ENCODE measurements at regions not wholly inside any gene's neighbourhood (a gene's known extent, or its start where the extent isn't known, plus 50 kb on each side); places are given as distances from the start of the nearest gene placed in this dataset.
"Not testable (repeated sequence)": the region's sequence is repeated elsewhere in the genome, so short reads cannot be mapped to it uniquely, and the experiment has no call there.

- H3K4me3 Mint-ChIP-seq: no peak overlapping the region
- CTCF ChIA-PET: no interaction called here
- no peaks in the 10 kb centered on the region for H3K9me3 Mint-ChIP-seq
- no peaks in the 10 kb centered on the region for H3K27me3 Mint-ChIP-seq
- no peaks in the 10 kb centered on the region for H3K36me3 Mint-ChIP-seq
- H3K27ac Mint-ChIP-seq: no peak overlapping the region
- H3K4me1 Mint-ChIP-seq: no peaks in the 10 kb centered on the region
- DNase-seq: no peak
Measured at GRCh38 chr4:36587909-36588472, 306.6 kb downstream of the DTHD1 start.

GRCh38 chr4:36590343-36590742, 308.9 kb downstream of the DTHD1 start:
- H3K4me1 Mint-ChIP-seq: no peaks in the 10 kb centered on the region
- H3K4me3 Mint-ChIP-seq: no peak overlapping the region
- H3K9me3 Mint-ChIP-seq: no peaks in the 10 kb centered on the region
- no peak for DNase-seq
- H3K27me3 Mint-ChIP-seq: no peaks in the 10 kb centered on the region
- H3K36me3 Mint-ChIP-seq: no peaks in the 10 kb centered on the region
- CTCF ChIA-PET: no interaction called here
- H3K27ac Mint-ChIP-seq: no peak overlapping the region

- CTCF ChIA-PET: no interaction called here
- H3K4me1 Mint-ChIP-seq: no peaks in the 10 kb centered on the region
- no peak overlapping the region for H3K27ac Mint-ChIP-seq
- DNase-seq: no peak
- no peaks in the 10 kb centered on the region for H3K9me3 Mint-ChIP-seq
- H3K36me3 Mint-ChIP-seq: no peaks in the 10 kb centered on the region
- H3K4me3 Mint-ChIP-seq: no peak overlapping the region
- no peaks in the 10 kb centered on the region for H3K27me3 Mint-ChIP-seq
Measured at GRCh38 chr4:36601864-36602495, 320.6 kb downstream of the DTHD1 start.

- H3K27ac Mint-ChIP-seq: no peak overlapping the region
- no peaks in the 10 kb centered on the region for H3K9me3 Mint-ChIP-seq
- H3K36me3 Mint-ChIP-seq: no peaks in the 10 kb centered on the region
- no peaks in the 10 kb centered on the region for H3K4me1 Mint-ChIP-seq
- no peak for DNase-seq
- H3K4me3 Mint-ChIP-seq: no peak overlapping the region
- no peaks in the 10 kb centered on the region for H3K27me3 Mint-ChIP-seq
- CTCF ChIA-PET: no interaction called here
Measured at GRCh38 chr4:36609661-36610060, 328.2 kb downstream of the DTHD1 start.

GRCh38 chr4:36610628-36611027, 329.2 kb downstream of the DTHD1 start:
- Mint-ChIP-seq H3K4me3 (no peak overlapping the region), H3K9me3 (no peaks in the 10 kb centered on the region), H3K4me1 (no peaks in the 10 kb centered on the region), H3K27me3 (no peaks in the 10 kb centered on the region), H3K36me3 (no peaks in the 10 kb centered on the region), H3K27ac (no peak overlapping the region)
- no peak for DNase-seq
- CTCF ChIA-PET: no interaction called here

- H3K36me3 Mint-ChIP-seq: not testable (repeated sequence)
Measured at GRCh38 chr4:36613142-36613541, 331.7 kb downstream of the DTHD1 start.

GRCh38 chr4:36614011-36614410, 332.6 kb downstream of the DTHD1 start:
- Mint-ChIP-seq H3K36me3 (no peaks in the 10 kb centered on the region), H3K9me3 (no peaks in the 10 kb centered on the region), H3K27ac (no peak overlapping the region), H3K27me3 (no peaks in the 10 kb centered on the region), H3K4me1 (no peaks in the 10 kb centered on the region), H3K4me3 (no peak overlapping the region)
- CTCF ChIA-PET: no interaction called here
- no peak for DNase-seq

More at GRCh38 chr4:36613142-36613541, 331.7 kb downstream of the DTHD1 start:
- H3K9me3 Mint-ChIP-seq, CTCF ChIA-PET, H3K4me1 Mint-ChIP-seq, H3K27me3 Mint-ChIP-seq, H3K27ac Mint-ChIP-seq, DNase-seq, H3K4me3 Mint-ChIP-seq: not testable (repeated sequence)

- H3K27me3 Mint-ChIP-seq: no peaks in the 10 kb centered on the region
- H3K27ac Mint-ChIP-seq: no peak overlapping the region
- no peak for DNase-seq
- H3K4me3 Mint-ChIP-seq: no peak overlapping the region
- CTCF ChIA-PET: interaction anchor here (0.7 kb wide), 1 partner anchor 1149 kb away, joined by 5 read pairs; no protein-coding TSS in a partner anchor
- H3K4me1 Mint-ChIP-seq: no peaks in the 10 kb centered on the region
- H3K36me3 Mint-ChIP-seq: no peaks in the 10 kb centered on the region
- no peaks in the 10 kb centered on the region for H3K9me3 Mint-ChIP-seq
Measured at GRCh38 chr4:36618102-36618501, 336.7 kb downstream of the DTHD1 start.

GRCh38 chr4:36624030-36624429, 342.6 kb downstream of the DTHD1 start:
- Mint-ChIP-seq H3K4me3 (no peak overlapping the region), H3K27ac (no peak overlapping the region), H3K27me3 (no peaks in the 10 kb centered on the region), H3K9me3 (no peaks in the 10 kb centered on the region), H3K4me1 (no peaks in the 10 kb centered on the region), H3K36me3 (no peaks in the 10 kb centered on the region)
- CTCF ChIA-PET: no interaction called here
- no peak for DNase-seq

- Mint-ChIP-seq H3K27me3 (no peaks in the 10 kb centered on the region), H3K36me3 (no peaks in the 10 kb centered on the region), H3K9me3 (no peaks in the 10 kb centered on the region), H3K4me3 (no peak overlapping the region), H3K4me1 (no peaks in the 10 kb centered on the region), H3K27ac (no peak overlapping the region)
- DNase-seq: no peak
- CTCF ChIA-PET: no interaction called here
Measured at GRCh38 chr4:36638273-36638811, 356.9 kb downstream of the DTHD1 start.

- CTCF ChIA-PET: no interaction called here
- no peaks in the 10 kb centered on the region for H3K27me3 Mint-ChIP-seq
- no peaks in the 10 kb centered on the region for H3K4me1 Mint-ChIP-seq
- H3K9me3 Mint-ChIP-seq: no peaks in the 10 kb centered on the region
- no peak overlapping the region for H3K27ac Mint-ChIP-seq
- no peak for DNase-seq
- no peak overlapping the region for H3K4me3 Mint-ChIP-seq
- H3K36me3 Mint-ChIP-seq: no peaks in the 10 kb centered on the region
Measured at GRCh38 chr4:36640876-36641275, 359.5 kb downstream of the DTHD1 start.

- H3K36me3 Mint-ChIP-seq: no peaks in the 10 kb centered on the region
- H3K27me3 Mint-ChIP-seq: no peaks in the 10 kb centered on the region
- no peak overlapping the region for H3K4me3 Mint-ChIP-seq
- no peaks in the 10 kb centered on the region for H3K9me3 Mint-ChIP-seq
- CTCF ChIA-PET: no interaction called here
- no peak overlapping the region for H3K27ac Mint-ChIP-seq
- no peak for DNase-seq
- no peaks in the 10 kb centered on the region for H3K4me1 Mint-ChIP-seq
Measured at GRCh38 chr4:36651253-36651652, 369.8 kb downstream of the DTHD1 start.

GRCh38 chr4:36652857-36653256, 371.4 kb downstream of the DTHD1 start:
- no peak overlapping the region for H3K27ac Mint-ChIP-seq
- CTCF ChIA-PET: no interaction called here
- no peak overlapping the region for H3K4me3 Mint-ChIP-seq
- H3K4me1 Mint-ChIP-seq: no peaks in the 10 kb centered on the region
- H3K36me3 Mint-ChIP-seq: no peaks in the 10 kb centered on the region
- no peaks in the 10 kb centered on the region for H3K27me3 Mint-ChIP-seq
- DNase-seq: no peak
- H3K9me3 Mint-ChIP-seq: no peaks in the 10 kb centered on the region

- no peaks in the 10 kb centered on the region for H3K4me1 Mint-ChIP-seq
- no peak overlapping the region for H3K4me3 Mint-ChIP-seq
- no peaks in the 10 kb centered on the region for H3K27me3 Mint-ChIP-seq
- no peaks in the 10 kb centered on the region for H3K9me3 Mint-ChIP-seq
- H3K27ac Mint-ChIP-seq: no peak overlapping the region
- no peak for DNase-seq
- CTCF ChIA-PET: no interaction called here
- no peaks in the 10 kb centered on the region for H3K36me3 Mint-ChIP-seq
Measured at GRCh38 chr4:36665985-36666527, 384.6 kb downstream of the DTHD1 start.

GRCh38 chr4:36675436-36675835, 394.0 kb downstream of the DTHD1 start:
- Mint-ChIP-seq H3K36me3 (no peaks in the 10 kb centered on the region), H3K9me3 (no peaks in the 10 kb centered on the region), H3K4me3 (no peak overlapping the region), H3K27me3 (no peaks in the 10 kb centered on the region), H3K27ac (no peak overlapping the region), H3K4me1 (no peaks in the 10 kb centered on the region)
- no peak for DNase-seq
- CTCF ChIA-PET: no interaction called here
